SK-N-MC (cell line): ENCODE measurements at regions not wholly inside any gene's neighbourhood (a gene's known extent, or its start where the extent isn't known, plus 50 kb on each side); places are given as distances from the start of the nearest gene placed in this dataset.
"Not testable (repeated sequence)": the region's sequence is repeated elsewhere in the genome, so short reads cannot be mapped to it uniquely, and the experiment has no call there.

ENCODE experiments used
- DNase-seq: peaks from one replicate; pipeline ENCODE4 v3.0.0-alpha.2; 2011; ENCODE audit warnings: low read depth, low spot score
- H3K27ac ChIP-seq: fragments of 200-600 bp; sonication (generic); 2 replicates; pipeline ENCODE4 v1.5.1; 2016; ENCODE audit warnings: mixed run types
- H3K36me3 ChIP-seq: fragments of 200-600 bp; sonication (generic); 2 replicates; pipeline ENCODE4 v1.6.1; 2017; ENCODE audit warnings: antibody characterized with exemption, low read length, mixed read lengths; ENCODE audit not compliant: insufficient read depth
- H3K4me3 ChIP-seq: fragments of 200-600 bp; sonication (generic); 2 replicates; pipeline ENCODE4 v1.5.1; 2016
- H3K9ac ChIP-seq: fragments of 200-600 bp; sonication (generic); 2 replicates; pipeline ENCODE4 v1.8.0; 2017; ENCODE audit warnings: mixed run types, mixed read lengths; ENCODE audit not compliant: insufficient read length
- H3K9me3 ChIP-seq: fragments of 200-600 bp; sonication (generic); 2 replicates; pipeline ENCODE4 v1.6.1; 2017; ENCODE audit warnings: low read depth, mild to moderate bottlenecking, antibody characterized with exemption, low read length, moderate library complexity, mixed read lengths
- EZH2 ChIP-seq: fragments of 200-600 bp; sonication (generic); IDR thresholded peaks from one replicate; pipeline ENCODE4 v1.6.1; 2017; ENCODE audit warnings: antibody characterized with exemption
- FOXP2 ChIP-seq: optimal IDR thresholded peaks from 2 replicates; pipeline ENCODE3; 2011; ENCODE audit warnings: mild to moderate bottlenecking, moderate library complexity; ENCODE audit not compliant: insufficient read depth; ENCODE audit errors: extremely low read length, control extremely low read depth
- POLR2AphosphoS5 ChIP-seq: IDR thresholded peaks from 2 replicates; pipeline ENCODE4 v1.6.1; 2012; ENCODE audit warnings: mild to moderate bottlenecking, low read depth, low read length, borderline replicate concordance

DNA sequence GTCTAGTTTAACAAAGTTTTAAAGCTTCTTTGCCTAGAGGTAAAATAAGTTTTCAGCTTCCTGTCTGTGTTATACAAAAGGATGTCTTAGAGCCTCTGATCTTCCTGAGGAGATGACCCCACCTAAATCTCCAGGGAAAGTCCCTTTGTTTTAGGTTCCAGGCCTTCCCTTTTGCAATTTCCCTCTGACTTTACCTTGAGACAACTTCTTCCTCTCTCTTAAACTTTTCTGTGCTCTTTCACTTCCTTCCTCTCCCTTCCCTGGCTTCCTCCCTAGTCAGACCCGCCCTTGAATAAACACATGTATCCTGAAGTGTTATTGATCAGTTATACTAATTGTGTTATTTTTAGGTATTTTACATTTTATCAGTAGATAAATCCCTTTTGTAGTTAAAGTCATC lies 134.8 kb downstream of the DYRK2 start:
- Histone ChIP-seq H3K36me3 (no peaks in the 10 kb centered on the region), H3K27ac (no peak overlapping the region), H3K9ac (no peak overlapping the region), H3K9me3 (no peaks in the 10 kb centered on the region), H3K4me3 (no peak overlapping the region)
- DNase-seq = no peak
- no peak for TF ChIP-seq EZH2
- no peak for TF ChIP-seq FOXP2
- TF ChIP-seq POLR2AphosphoS5 = no peak

- no peak overlapping the region for H3K4me3 ChIP-seq
- no peaks in the 10 kb centered on the region for H3K9me3 ChIP-seq
- no peaks in the 10 kb centered on the region for H3K36me3 ChIP-seq
- TF ChIP-seq EZH2 (no peak), FOXP2 (no peak), POLR2AphosphoS5 (no peak)
- no peak for DNase-seq
- no peak overlapping the region for H3K9ac ChIP-seq
- no peak overlapping the region for H3K27ac ChIP-seq
These were observed 136.3 kb downstream of the DYRK2 start for GRCh38 chr12:67784831-67785230.

DNA sequence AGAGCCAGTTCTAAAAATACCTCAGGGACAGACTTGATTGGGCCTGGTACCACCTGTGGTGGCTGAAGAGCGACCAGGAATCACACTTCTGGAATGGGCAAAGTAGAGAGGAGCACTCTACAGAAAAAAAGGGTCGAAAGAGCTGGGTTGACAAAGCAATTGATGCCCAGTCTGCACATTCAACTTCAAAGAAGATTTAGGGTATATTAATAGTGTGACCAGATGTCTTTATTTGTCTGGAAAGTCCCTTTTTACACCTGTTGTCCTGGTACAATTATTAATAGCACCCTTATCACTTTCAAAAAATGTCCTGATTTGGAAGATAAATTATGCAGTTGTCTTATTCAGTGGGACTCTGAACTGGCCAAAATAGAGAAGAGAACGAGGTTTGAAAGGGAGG lies 137.5 kb downstream of the DYRK2 start:
- DNase-seq = no peak
- no peaks in the 10 kb centered on the region for H3K36me3 ChIP-seq
- no peak overlapping the region for H3K9ac ChIP-seq
- no peak overlapping the region for H3K27ac ChIP-seq
- no peak for TF ChIP-seq POLR2AphosphoS5
- TF ChIP-seq EZH2 = no peak
- no peak for TF ChIP-seq FOXP2
- no peak overlapping the region for H3K4me3 ChIP-seq
- H3K9me3 ChIP-seq = no peaks in the 10 kb centered on the region

DNA sequence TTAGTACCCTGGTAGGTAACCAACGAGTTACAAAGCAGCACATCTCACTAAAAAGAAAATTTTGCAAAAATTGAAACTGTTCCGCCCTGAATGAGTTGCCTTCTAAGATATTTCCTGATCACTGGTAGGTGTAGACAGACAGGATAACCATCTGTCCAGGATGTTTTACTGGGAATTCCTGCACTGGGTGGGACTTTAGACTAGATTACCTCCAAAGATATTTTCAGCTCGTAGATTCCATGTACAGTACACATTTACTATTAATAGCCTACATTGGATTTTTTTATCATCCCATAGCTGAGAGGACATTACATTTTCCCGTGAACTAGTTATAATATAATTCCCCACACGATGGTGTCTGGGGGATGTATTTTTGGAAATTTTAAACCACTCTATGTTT lies 139.6 kb downstream of the DYRK2 start:
- no peak overlapping the region for H3K9ac ChIP-seq
- H3K9me3 ChIP-seq = no peaks in the 10 kb centered on the region
- H3K4me3 ChIP-seq = no peak overlapping the region
- TF ChIP-seq FOXP2 = no peak
- no peak for TF ChIP-seq EZH2
- no peak for TF ChIP-seq POLR2AphosphoS5
- H3K27ac ChIP-seq = no peak overlapping the region
- no peaks in the 10 kb centered on the region for H3K36me3 ChIP-seq
- DNase-seq = no peak

DNA sequence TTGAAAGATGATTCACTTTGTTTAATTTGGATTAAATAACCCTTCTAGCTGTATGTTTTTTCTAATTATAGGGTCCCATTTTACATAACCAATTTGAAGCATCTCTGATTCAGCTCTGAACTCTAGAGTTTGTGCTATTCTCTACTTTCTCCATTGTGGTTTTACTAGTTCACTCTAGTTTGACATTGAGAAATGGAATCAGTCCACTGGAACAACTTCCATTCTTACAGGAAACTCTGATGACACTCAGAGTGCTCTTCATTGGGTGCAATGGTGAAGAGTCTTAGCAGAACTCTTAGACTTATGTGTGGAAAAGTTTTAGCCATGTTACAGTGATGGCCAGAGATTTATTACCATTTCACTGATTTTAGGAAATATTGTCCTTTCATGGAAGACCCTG lies 140.7 kb downstream of the DYRK2 start:
- DNase-seq = no peak
- no peaks in the 10 kb centered on the region for H3K9me3 ChIP-seq
- TF ChIP-seq FOXP2 (no peak), POLR2AphosphoS5 (no peak), EZH2 (no peak)
- no peak overlapping the region for H3K9ac ChIP-seq
- no peak overlapping the region for H3K4me3 ChIP-seq
- no peak overlapping the region for H3K27ac ChIP-seq
- no peaks in the 10 kb centered on the region for H3K36me3 ChIP-seq

- no peak for TF ChIP-seq FOXP2
- no peak for TF ChIP-seq EZH2
- DNase-seq = no peak
These were observed 142.1 kb downstream of the DYRK2 start for GRCh38 chr12:67790660-67791059.

GRCh38 chr12:67791362-67791761 lies 142.8 kb downstream of the DYRK2 start:
- not testable (repeated sequence) for H3K9me3 ChIP-seq, H3K36me3 ChIP-seq, H3K4me3 ChIP-seq, H3K27ac ChIP-seq, H3K9ac ChIP-seq, DNase-seq

More at GRCh38 chr12:67790660-67791059, 142.1 kb downstream of the DYRK2 start:
- Histone ChIP-seq H3K9me3 (no peaks in the 10 kb centered on the region), H3K9ac (no peak overlapping the region), H3K4me3 (no peak overlapping the region), H3K27ac (no peak overlapping the region), H3K36me3 (no peaks in the 10 kb centered on the region)

- Histone ChIP-seq H3K27ac (no peak overlapping the region), H3K9ac (no peak overlapping the region), H3K9me3 (no peaks in the 10 kb centered on the region), H3K36me3 (no peaks in the 10 kb centered on the region), H3K4me3 (no peak overlapping the region)
- TF ChIP-seq POLR2AphosphoS5 = no peak
- TF ChIP-seq EZH2 = no peak
- no peak for TF ChIP-seq FOXP2
- no peak for DNase-seq
These were observed 143.6 kb downstream of the DYRK2 start for GRCh38 chr12:67792185-67792584.

DNA sequence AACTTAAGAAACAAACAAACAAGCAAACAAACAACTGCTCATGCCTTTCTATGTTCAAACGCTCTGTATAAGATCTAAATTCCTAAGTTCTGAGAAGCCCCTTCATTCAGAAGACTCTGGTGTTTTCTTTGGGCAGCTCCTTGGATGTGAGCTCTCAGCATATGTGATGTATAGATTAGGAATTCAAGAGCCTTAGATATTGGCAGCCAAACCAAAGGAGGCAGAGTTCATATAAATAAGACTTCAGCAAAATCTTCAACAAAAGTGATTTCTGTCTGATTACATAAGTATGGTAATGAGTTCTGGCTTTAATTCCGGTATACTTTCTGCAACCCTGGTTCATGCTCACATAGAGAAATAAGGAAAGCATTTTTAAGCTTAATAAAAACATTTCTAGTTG lies 145.6 kb downstream of the DYRK2 start:
- Histone ChIP-seq H3K4me3 (no peak overlapping the region), H3K9me3 (no peaks in the 10 kb centered on the region), H3K36me3 (no peaks in the 10 kb centered on the region), H3K27ac (no peak overlapping the region), H3K9ac (no peak overlapping the region)
- DNase-seq = no peak
- no peak for TF ChIP-seq EZH2
